Fibroblast of the conjunctiva (primary cell): ENCODE measurements at regions not wholly inside any gene's neighbourhood (a gene's known extent, or its start where the extent isn't known, plus 50 kb on each side); places are given as distances from the start of the nearest gene placed in this dataset.

Experiments used
- DNase-seq: peaks from one replicate; pipeline ENCODE4 v3.0.0-alpha.2; 2010; ENCODE audit warnings: low read depth

GRCh38 chr20:4095639-4096038 is 53.0 kb upstream of the SMOX start:
- no peak for DNase-seq

- no peak for DNase-seq
Observed at GRCh38 chr20:4091490-4092479, 56.8 kb upstream of the SMOX start.

GRCh38 chr20:4090756-4091489 is 57.7 kb upstream of the SMOX start:
- DNase-seq = no peak

GRCh38 chr20:4089756-4090487 is 58.7 kb upstream of the SMOX start:
- DNase-seq = no peak

- DNase-seq = no peak
Observed at GRCh38 chr20:4088766-4089165, 59.9 kb upstream of the SMOX start.

GRCh38 chr20:4087923-4088322 is 60.7 kb upstream of the SMOX start:
- no peak for DNase-seq

- no peak for DNase-seq
Observed at GRCh38 chr20:4086771-4087687, 61.6 kb upstream of the SMOX start.

- no peak for DNase-seq
Observed at GRCh38 chr20:4084721-4085120, 63.9 kb upstream of the SMOX start.

GRCh38 chr20:4084096-4084495 is 64.5 kb upstream of the SMOX start:
- no peak for DNase-seq

- DNase-seq = no peak
Observed at GRCh38 chr20:4083098-4083865, 65.3 kb upstream of the SMOX start.

GRCh38 chr20:4082406-4083097 is 66.1 kb upstream of the SMOX start:
- DNase-seq = no peak

- no peak for DNase-seq
Observed at GRCh38 chr20:4081421-4081820, 66.1 kb upstream of the RNF24 start.

GRCh38 chr20:4076671-4077070 is 61.3 kb upstream of the RNF24 start:
- peak; percentile 66 for DNase-seq

GRCh38 chr20:4076033-4076432 is 60.7 kb upstream of the RNF24 start:
- DNase-seq = no peak

GRCh38 chr20:4074877-4075455 is 59.6 kb upstream of the RNF24 start:
- DNase-seq = no peak

- no peak for DNase-seq
Observed at GRCh38 chr20:4073852-4074741, 58.7 kb upstream of the RNF24 start.

GRCh38 chr20:4071178-4071693 is 55.9 kb upstream of the RNF24 start:
- no peak for DNase-seq
